GM12878 (cell line): ENCODE measurements at regions not wholly inside any gene's neighbourhood (a gene's known extent, or its start where the extent isn't known, plus 50 kb on each side); places are given as distances from the start of the nearest gene placed in this dataset.

Experiments used
- BRCA1 ChIP-seq: IDR thresholded peaks from 2 replicates; pipeline ENCODE4 v1.6.1; 2011; ENCODE audit warnings: low read depth, low read length, improper control_type of control experiment
- CEBPZ ChIP-seq: fragments of 150-350 bp; IDR thresholded peaks from 2 replicates; pipeline ENCODE4 v1.6.1; 2016; ENCODE audit warnings: low read depth, low read length
- MLLT1 ChIP-seq: fragments of 450-650 bp; IDR thresholded peaks from 2 replicates; pipeline ENCODE4 v1.6.1; 2016; ENCODE audit warnings: mild to moderate bottlenecking
- MYC ChIP-seq: IDR thresholded peaks from 2 replicates; pipeline ENCODE4 v1.6.1; 2011; ENCODE audit warnings: mild to moderate bottlenecking, low read length, moderate library complexity, inconsistent platforms; ENCODE audit not compliant: insufficient read depth, insufficient replicate concordance, insufficient read length, severe bottlenecking
- POLR2AphosphoS2 ChIP-seq: IDR thresholded peaks from 2 replicates; pipeline ENCODE4 v1.6.1; 2011; ENCODE audit warnings: low read depth, mild to moderate bottlenecking, low read length, improper control_type of control experiment, moderate library complexity
- RELB ChIP-seq: fragments of 450-650 bp; IDR thresholded peaks from 2 replicates; pipeline ENCODE4 v1.6.1; 2017; ENCODE audit warnings: low read depth, mild to moderate bottlenecking, moderate library complexity
- SP1 ChIP-seq: IDR thresholded peaks from one replicate; pipeline ENCODE4 v1.6.1; 2011; ENCODE audit warnings: low read depth, low read length

- no peak for TF ChIP-seq MLLT1
- TF ChIP-seq SP1: no peak
- TF ChIP-seq MYC: no peak
- TF ChIP-seq BRCA1: no peak
- no peak for TF ChIP-seq RELB
- TF ChIP-seq POLR2AphosphoS2: no peak
- no peak for TF ChIP-seq CEBPZ
Measured at GRCh38 chr1:38745476-38746401, 113.8 kb downstream of the RRAGC start (continued).
